ENCODE measurements at regions not wholly inside any gene's neighbourhood (a gene's known extent, or its start where the extent isn't known, plus 50 kb on each side); places are given as distances from the start of the nearest gene placed in this dataset.

DNA sequence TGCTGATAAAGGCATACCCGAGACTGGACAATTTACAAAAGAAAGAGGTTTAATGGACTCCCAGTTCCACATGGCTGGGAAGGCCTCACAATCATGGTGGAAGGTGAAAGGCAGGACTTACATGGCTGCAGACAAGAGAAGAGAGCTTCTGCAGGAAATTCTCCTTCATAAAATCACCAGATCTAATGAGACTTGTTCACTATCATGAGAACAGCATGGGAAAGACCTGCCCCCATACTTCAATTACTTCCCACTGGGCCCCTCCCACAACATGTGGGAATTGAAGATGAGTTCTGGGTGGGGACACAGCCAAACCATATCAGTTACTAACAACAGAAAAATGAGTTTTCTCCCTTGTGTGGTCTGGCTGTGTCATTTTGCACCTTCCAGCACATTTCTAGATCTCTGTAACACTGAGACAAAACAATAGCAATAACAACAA, 741.4 kb downstream of the KCNT2 start (continued):
- TF ChIP-seq YY1 (IDR thresholded peaks at IDR 0.05; ENCODE audit: borderline replicate concordance in 1 of 3, control insufficient read depth in 1 of 3, extremely low read depth in 1 of 3, insufficient read depth in 3 of 3, insufficient read length in 1 of 3, insufficient replicate concordance in 2 of 3, low read depth in 1 of 3, low read length in 2 of 3), result peak in 1 of 3 experiments; percentile 74
- no peak for TF ChIP-seq GTF2E2 (tag; IDR thresholded peaks at IDR 0.05)
- peak; percentile 45 for TF ChIP-seq TAF9B (IDR thresholded peaks at IDR 0.05; ENCODE audit: partially characterized antibody)
- 0 out of 2 replicates have a peak, but pooled peaks have one; percentile 41 for TF ChIP-seq POLR2H (tag; IDR thresholded peaks at IDR 0.05; ENCODE audit: low read depth)
- TF ChIP-seq ZSCAN29 (IDR thresholded peaks at IDR 0.05), result no peak
- TF ChIP-seq SUPT5H (IDR thresholded peaks at IDR 0.05), result peak; percentile 60; the same call in 1 of the 2 replicates
- 0 out of 2 replicates have a peak, but pooled peaks have one; percentile 8 for TF ChIP-seq RFX1 (IDR thresholded peaks at IDR 0.05)
- TF ChIP-seq ZNF121 (CRISPR knock-in tag; conservative IDR thresholded peaks at IDR 0.05), result no peak
- TF ChIP-seq SNAPC5 (CRISPR knock-in tag; IDR thresholded peaks at IDR 0.05), result no peak
- TF ChIP-seq BCLAF1 (IDR thresholded peaks at IDR 0.05; ENCODE audit: borderline replicate concordance in 1 of 2, control insufficient read depth in 1 of 2, low read depth in 2 of 2, low read length in 1 of 2), result no peak
- TF ChIP-seq MTA2 (IDR thresholded peaks at IDR 0.05; ENCODE audit: low read depth), result peak; percentile 48; the same call in 1 of the 2 replicates
- TF ChIP-seq, protein P1, sequence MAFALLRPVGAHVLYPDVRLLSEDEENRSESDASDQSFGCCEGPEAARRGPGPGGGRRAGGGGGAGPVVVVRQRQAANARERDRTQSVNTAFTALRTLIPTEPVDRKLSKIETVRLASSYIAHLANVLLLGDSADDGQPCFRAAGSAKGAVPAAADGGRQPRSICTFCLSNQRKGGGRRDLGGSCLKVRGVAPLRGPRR (CRISPR knock-in tag; IDR thresholded peaks at IDR 0.05), result no peak
- TF ChIP-seq TARDBP (IDR thresholded peaks at IDR 0.05), result no peak
- peak; percentile 34; the same call in 1 of the 2 replicates for TF ChIP-seq PHF8 (IDR thresholded peaks at IDR 0.05; ENCODE audit: borderline replicate concordance, low read length)
- TF ChIP-seq, protein P2, sequence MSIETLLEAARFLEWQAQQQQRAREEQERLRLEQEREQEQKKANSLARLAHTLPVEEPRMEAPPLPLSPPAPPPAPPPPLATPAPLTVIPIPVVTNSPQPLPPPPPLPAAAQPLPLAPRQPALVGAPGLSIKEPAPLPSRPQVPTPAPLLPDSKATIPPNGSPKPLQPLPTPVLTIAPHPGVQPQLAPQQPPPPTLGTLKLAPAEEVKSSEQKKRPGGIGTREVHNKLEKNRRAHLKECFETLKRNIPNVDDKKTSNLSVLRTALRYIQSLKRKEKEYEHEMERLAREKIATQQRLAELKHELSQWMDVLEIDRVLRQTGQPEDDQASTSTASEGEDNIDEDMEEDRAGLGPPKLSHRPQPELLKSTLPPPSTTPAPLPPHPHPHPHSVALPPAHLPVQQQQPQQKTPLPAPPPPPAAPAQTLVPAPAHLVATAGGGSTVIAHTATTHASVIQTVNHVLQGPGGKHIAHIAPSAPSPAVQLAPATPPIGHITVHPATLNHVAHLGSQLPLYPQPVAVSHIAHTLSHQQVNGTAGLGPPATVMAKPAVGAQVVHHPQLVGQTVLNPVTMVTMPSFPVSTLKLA (conservative IDR thresholded peaks at IDR 0.05), result peak in 1 of 2 experiments; percentile 72; a peak in 2 of 4 replicates
- TF ChIP-seq, protein P3, sequence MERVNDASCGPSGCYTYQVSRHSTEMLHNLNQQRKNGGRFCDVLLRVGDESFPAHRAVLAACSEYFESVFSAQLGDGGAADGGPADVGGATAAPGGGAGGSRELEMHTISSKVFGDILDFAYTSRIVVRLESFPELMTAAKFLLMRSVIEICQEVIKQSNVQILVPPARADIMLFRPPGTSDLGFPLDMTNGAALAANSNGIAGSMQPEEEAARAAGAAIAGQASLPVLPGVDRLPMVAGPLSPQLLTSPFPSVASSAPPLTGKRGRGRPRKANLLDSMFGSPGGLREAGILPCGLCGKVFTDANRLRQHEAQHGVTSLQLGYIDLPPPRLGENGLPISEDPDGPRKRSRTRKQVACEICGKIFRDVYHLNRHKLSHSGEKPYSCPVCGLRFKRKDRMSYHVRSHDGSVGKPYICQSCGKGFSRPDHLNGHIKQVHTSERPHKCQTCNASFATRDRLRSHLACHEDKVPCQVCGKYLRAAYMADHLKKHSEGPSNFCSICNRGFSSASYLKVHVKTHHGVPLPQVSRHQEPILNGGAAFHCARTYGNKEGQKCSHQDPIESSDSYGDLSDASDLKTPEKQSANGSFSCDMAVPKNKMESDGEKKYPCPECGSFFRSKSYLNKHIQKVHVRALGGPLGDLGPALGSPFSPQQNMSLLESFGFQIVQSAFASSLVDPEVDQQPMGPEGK (CRISPR knock-in tag; IDR thresholded peaks at IDR 0.05; ENCODE audit: borderline replicate concordance), result no peak
- peak; percentile 52 for TF ChIP-seq RBFOX2 (IDR thresholded peaks at IDR 0.05; ENCODE audit: low read depth, low read length)
- TF ChIP-seq MAZ (CRISPR knock-in tag; conservative IDR thresholded peaks at IDR 0.05 in 1 of 2, IDR thresholded peaks at IDR 0.05 in 1 of 2), result peak in 1 of 2 experiments; percentile 46; a peak in 2 of 4 replicates
- TF ChIP-seq TAL1 (IDR thresholded peaks at IDR 0.05), result peak; percentile 63
- TF ChIP-seq SMARCE1 (IDR thresholded peaks at IDR 0.05), result 0 out of 2 replicates have a peak, but pooled peaks have one; percentile 16

Data from K562 (cell line).